Esophagus muscularis mucosa (tissue), 4 donors: ENCODE measurements at regions not wholly inside any gene's neighbourhood (a gene's known extent, or its start where the extent isn't known, plus 50 kb on each side); places are given as distances from the start of the nearest gene placed in this dataset.

Source experiments
- DNase-seq: peaks from one replicate; pipeline ENCODE4 v3.0.0-alpha.2; 2017; ENCODE audit errors: extremely low spot score
- H3K27ac ChIP-seq, 4 donors: fragments of 200-600 bp; sonication (generic); replicated peaks in 1 of 4; 1 replicate in 3 of 4; 2 replicates in 1 of 4; pipeline ENCODE4 v1.5.1; 2016 to 2019; ENCODE audit warnings: mild to moderate bottlenecking in 1 of 4
- H3K27me3 ChIP-seq, 4 donors: fragments of 200-600 bp; sonication (generic); one replicate each; pipeline versions ENCODE4 v1.5.1 to v1.6.0; 2016 to 2019
- H3K36me3 ChIP-seq, 4 donors: fragments of 200-600 bp; sonication (generic); one replicate each; pipeline ENCODE4 v1.5.1; 2016 to 2019
- H3K4me1 ChIP-seq, 4 donors: fragments of 200-600 bp; sonication (generic); one replicate each; pipeline ENCODE4 v1.5.1; 2016 to 2019
- H3K4me3 ChIP-seq, 4 donors: fragments of 200-600 bp; sonication (generic); 1 replicate in 2 of 4; 2 replicates in 2 of 4; pipeline ENCODE4 v1.5.1; 2016 to 2019; ENCODE audit warnings: mild to moderate bottlenecking in 4 of 4, moderate library complexity in 1 of 4
- H3K9me3 ChIP-seq, 4 donors: fragments of 200-600 bp; sonication (generic); 1 replicate in 3 of 4; 2 replicates in 1 of 4; pipeline ENCODE4 v1.5.1; 2016 to 2019
- CTCF ChIP-seq, 3 experiments: fragments of 200-600 bp in 2 of 3; fragments of 450-650 bp in 1 of 3; sonication (generic) in 2 of 3; IDR thresholded peaks; one replicate each; pipeline ENCODE4 v1.5.1; 2017 to 2019; ENCODE audit warnings: antibody characterized with exemption in 3 of 3, mild to moderate bottlenecking in 2 of 3, moderate library complexity in 1 of 3
- EP300 ChIP-seq: sonication (generic); formaldehyde crosslinking; IDR thresholded peaks from one replicate; pipeline ENCODE4 v1.6.1; 2017; ENCODE audit warnings: antibody characterized with exemption
- POLR2A ChIP-seq: fragments of 450-650 bp; IDR thresholded peaks from one replicate; pipeline ENCODE4 v1.6.1; 2017; ENCODE audit warnings: antibody characterized with exemption, moderate library complexity, mild to moderate bottlenecking, low read depth
- POLR2AphosphoS5 ChIP-seq, 2 donors: sonication (generic); formaldehyde crosslinking; IDR thresholded peaks; one replicate each; pipeline ENCODE4 v1.6.1; 2017; ENCODE audit warnings: antibody characterized with exemption in 2 of 2
- WGBS: methylation state at CpG from one replicate; pipeline ENCODE4 v1.1.5; 2018; 5-methylcytosine and 5-hydroxymethylcytosine counted together
- intact Hi-C: fragments of 100-400 bp; cut with DNase I; formaldehyde crosslinking; loops from one replicate; pipeline ENCODE4 v1.15.1; 2023

GRCh38 chr13:30002577-30002976, 152.2 kb upstream of the UBL3 start:
- no peak for DNase-seq
- Histone ChIP-seq H3K36me3 (no peaks in the 10 kb centered on the region), H3K27me3 (peaks cover 0 to 5% (median 0%) of the 10 kb centered on the region in 4 donors), H3K4me3 (no peak overlapping the region), H3K4me1 (no peaks in the 10 kb centered on the region), H3K9me3 (no peaks in the 10 kb centered on the region), H3K27ac (no peak overlapping the region)
- 75% methylated on average over 1 of the region's 1 CpG for WGBS
- TF ChIP-seq POLR2A (no peak), CTCF (IDR thresholded peaks at IDR 0.05) (no peak), EP300 (no peak), POLR2AphosphoS5 (IDR thresholded peaks at IDR 0.05) (no peak)
- intact Hi-C loops, result no loop called here

- intact Hi-C loops, result no loop called here
- Histone ChIP-seq H3K9me3 (no peaks in the 10 kb centered on the region), H3K4me1 (no peaks in the 10 kb centered on the region), H3K4me3 (no peak overlapping the region), H3K36me3 (no peaks in the 10 kb centered on the region), H3K27ac (no peak overlapping the region), H3K27me3 (peaks cover 0 to 5% (median 0%) of the 10 kb centered on the region in 4 donors)
- no peak for DNase-seq
- WGBS, result 77% methylated on average over 11 of the region's 11 CpGs
- no peak for TF ChIP-seq POLR2AphosphoS5 (IDR thresholded peaks at IDR 0.05)
- TF ChIP-seq CTCF (IDR thresholded peaks at IDR 0.05), result no peak
- no peak for TF ChIP-seq EP300
- no peak for TF ChIP-seq POLR2A
Measured at GRCh38 chr13:30000370-30000765, 150.0 kb upstream of the UBL3 start.

- Histone ChIP-seq H3K9me3 (no peaks in the 10 kb centered on the region), H3K4me1 (no peaks in the 10 kb centered on the region), H3K36me3 (no peaks in the 10 kb centered on the region), H3K27ac (no peak overlapping the region), H3K27me3 (peaks cover 0 to 5% (median 0%) of the 10 kb centered on the region in 4 donors), H3K4me3 (no peak overlapping the region)
- DNase-seq, result peak; percentile 88
- WGBS, result 79% methylated on average over 18 of the region's 18 CpGs
- intact Hi-C loops, result no loop called here
- TF ChIP-seq POLR2AphosphoS5 (IDR thresholded peaks at IDR 0.05) (no peak), EP300 (no peak)
Measured at GRCh38 chr13:29999492-30000369, 149.3 kb upstream of the UBL3 start.

- intact Hi-C loops, result no loop called here
- TF ChIP-seq CTCF (IDR thresholded peaks at IDR 0.05) (no peak), POLR2A (no peak), POLR2AphosphoS5 (IDR thresholded peaks at IDR 0.05) (no peak), EP300 (no peak)
- H3K27ac ChIP-seq, result no peak overlapping the region
- no peaks in the 10 kb centered on the region for H3K27me3 ChIP-seq
- no peak overlapping the region for H3K4me3 ChIP-seq
- H3K9me3 ChIP-seq, result no peaks in the 10 kb centered on the region
- WGBS, result 93% methylated on average over 8 of the region's 8 CpGs
- no peaks in the 10 kb centered on the region for H3K4me1 ChIP-seq
- DNase-seq, result peak; percentile 66
- H3K36me3 ChIP-seq, result no peaks in the 10 kb centered on the region
Measured at GRCh38 chr13:29996316-29996715, 145.9 kb upstream of the UBL3 start.

- DNase-seq, result peak; percentile 90
- no peaks in the 10 kb centered on the region for H3K27me3 ChIP-seq
- intact Hi-C loops, result no loop called here
- no peak overlapping the region for H3K4me3 ChIP-seq
- H3K27ac ChIP-seq, result no peak overlapping the region
- no peaks in the 10 kb centered on the region for H3K36me3 ChIP-seq
- WGBS, result 89% methylated on average over 10 of the region's 10 CpGs
- no peaks in the 10 kb centered on the region for H3K4me1 ChIP-seq
- no peaks in the 10 kb centered on the region for H3K9me3 ChIP-seq
- TF ChIP-seq POLR2A, result no peak
- no peak for TF ChIP-seq CTCF (IDR thresholded peaks at IDR 0.05)
- no peak for TF ChIP-seq EP300
- no peak for TF ChIP-seq POLR2AphosphoS5 (IDR thresholded peaks at IDR 0.05)
Measured at GRCh38 chr13:29994911-29995595, 144.6 kb upstream of the UBL3 start.
